HL-60 (cell line): ENCODE measurements at regions not wholly inside any gene's neighbourhood (a gene's known extent, or its start where the extent isn't known, plus 50 kb on each side); places are given as distances from the start of the nearest gene placed in this dataset.

Experiments
- DNase-seq, 2 experiments: peaks; one replicate each; pipeline ENCODE4 v3.0.0-alpha.2; 2010 to 2020; ENCODE audit warnings: low read depth in 1 of 2, low spot score in 1 of 2
- H3K27ac ChIP-seq: fragments of 250-450 bp; sonication (Bioruptor Pico); replicated peaks from 2 replicates; pipeline ENCODE4 v1.5.1; 2020; ENCODE audit warnings: mild to moderate bottlenecking, moderate library complexity
- H3K27me3 ChIP-seq: fragments of 250-450 bp; sonication (Bioruptor Pico); 2 replicates; pipeline ENCODE4 v1.5.1; 2021; ENCODE audit warnings: mild to moderate bottlenecking, moderate library complexity; ENCODE audit not compliant: insufficient read depth, poor library complexity, severe bottlenecking
- H3K4me3 ChIP-seq: replicated peaks from 2 replicates; pipeline ENCODE4 v1.5.1; 2011; ENCODE audit warnings: mild to moderate bottlenecking, control low read depth, low read length; ENCODE audit not compliant: insufficient read depth
- CTCF ChIP-seq: IDR thresholded peaks from one replicate; pipeline ENCODE4 v1.5.1; 2011; ENCODE audit warnings: low read length, control low read depth, inconsistent platforms; ENCODE audit not compliant: insufficient read depth
- GABPA ChIP-seq: IDR thresholded peaks from 2 replicates; pipeline ENCODE4 v1.6.1; 2012; ENCODE audit warnings: low read depth
- POLR2AphosphoS5 ChIP-seq: IDR thresholded peaks from 2 replicates; pipeline ENCODE4 v1.6.1; 2012; ENCODE audit warnings: low read depth
- REST ChIP-seq: IDR thresholded peaks from 2 replicates; pipeline ENCODE4 v1.6.1; 2012; ENCODE audit warnings: low read depth; ENCODE audit not compliant: insufficient replicate concordance
- SPI1 ChIP-seq: IDR thresholded peaks from 2 replicates; pipeline ENCODE4 v1.6.1; 2012; ENCODE audit warnings: low read depth, mild to moderate bottlenecking, borderline replicate concordance

DNA sequence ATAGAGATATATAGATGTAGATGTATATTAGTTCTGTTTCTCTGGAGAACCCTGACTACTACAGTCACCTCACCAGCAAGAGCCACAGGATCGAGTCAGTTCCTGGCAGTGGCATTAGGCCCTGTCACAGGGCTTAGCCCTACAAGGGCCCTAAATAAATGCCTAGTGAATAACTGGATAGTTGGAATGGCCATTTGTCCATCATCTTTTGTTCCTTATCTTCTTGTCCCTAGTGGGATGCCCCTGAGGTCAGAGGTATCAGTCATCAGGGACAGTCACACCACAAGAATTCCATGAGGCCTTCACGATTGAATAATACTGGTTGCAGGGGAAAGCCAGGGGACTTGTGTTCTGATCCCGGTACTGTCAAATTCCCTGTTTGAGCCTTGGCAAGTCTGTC lies 204.9 kb upstream of the PPP2R3A start:
- Histone ChIP-seq H3K4me3 (no peak overlapping the region), H3K27ac (no peak overlapping the region), H3K27me3 (peaks cover 2% of the 10 kb centered on the region)
- TF ChIP-seq GABPA, result no peak
- TF ChIP-seq REST, result no peak
- TF ChIP-seq POLR2AphosphoS5, result no peak
- TF ChIP-seq SPI1, result no peak
- no peak for TF ChIP-seq CTCF
- no peak for DNase-seq

DNA sequence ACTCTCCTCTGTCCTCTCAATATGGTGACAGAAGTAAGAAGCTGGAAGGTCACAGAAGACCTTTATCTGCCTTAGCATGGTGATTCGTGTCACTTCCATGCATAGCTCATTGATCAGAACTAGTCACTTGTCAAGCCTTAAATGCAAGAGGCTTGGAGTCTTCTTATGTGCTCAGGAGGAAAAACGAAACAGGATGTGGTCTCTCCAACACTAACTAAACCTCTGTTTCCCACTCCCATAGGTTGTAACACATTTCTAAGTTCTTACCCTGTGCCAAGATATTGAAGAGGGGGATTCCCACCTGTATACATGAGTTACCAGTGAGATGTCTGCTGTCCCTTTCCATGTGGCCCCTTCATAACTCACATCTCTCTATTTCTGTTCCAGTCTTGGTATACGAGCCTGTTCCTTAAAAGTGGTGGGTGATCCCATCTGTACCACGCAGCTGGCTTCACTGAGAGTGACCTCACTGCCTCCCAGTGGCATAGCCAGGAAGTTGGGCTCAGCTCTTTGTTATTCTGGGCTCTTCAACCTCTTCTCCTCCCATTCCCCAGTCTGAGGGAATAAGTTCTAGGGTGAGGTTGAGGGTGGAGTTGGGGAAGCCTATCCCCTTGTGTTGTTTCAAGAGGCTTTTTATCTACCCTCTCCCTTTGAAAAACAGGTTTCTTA lies 203.2 kb upstream of the PPP2R3A start:
- DNase-seq, result no peak
- Histone ChIP-seq H3K4me3 (no peak overlapping the region), H3K27ac (no peak overlapping the region), H3K27me3 (peaks cover 2% of the 10 kb centered on the region)
- no peak for TF ChIP-seq GABPA
- TF ChIP-seq REST, result no peak
- no peak for TF ChIP-seq CTCF
- TF ChIP-seq SPI1, result no peak

DNA sequence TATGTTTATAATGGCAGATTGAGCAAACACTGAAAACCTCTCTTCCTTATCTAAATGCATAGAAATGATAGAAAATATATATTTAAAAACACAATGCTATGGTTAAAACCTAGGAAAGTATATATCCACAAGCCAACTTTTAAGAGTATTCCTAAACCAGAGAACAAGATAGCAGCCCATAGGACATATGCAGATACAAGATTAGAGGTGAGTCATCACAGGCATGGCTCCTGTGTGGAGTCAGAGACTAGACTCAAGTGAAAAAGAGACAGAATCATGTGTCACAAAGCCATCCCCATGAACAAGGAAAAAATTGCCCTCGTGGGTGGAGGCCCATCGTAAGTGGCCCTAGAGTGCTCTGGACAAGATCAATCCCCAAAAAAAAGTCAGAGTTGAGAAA lies 199.4 kb upstream of the PPP2R3A start:
- DNase-seq, result no peak
- H3K4me3 ChIP-seq, result no peak overlapping the region
- H3K27me3 ChIP-seq, result peaks cover 2% of the 10 kb centered on the region
- TF ChIP-seq GABPA (no peak), REST (no peak), SPI1 (no peak), CTCF (no peak), POLR2AphosphoS5 (no peak)
- H3K27ac ChIP-seq, result no peak overlapping the region
